Small intestine (tissue), 7 donors: ENCODE measurements at regions not wholly inside any gene's neighbourhood (a gene's known extent, or its start where the extent isn't known, plus 50 kb on each side); places are given as distances from the start of the nearest gene placed in this dataset.

ENCODE experiments used
- DNase-seq, 2 donors: peaks; one replicate each; pipeline versions ENCODE4 v3.0.0 to v3.0.0-alpha.2; 2013
- FAIRE-seq: peaks from 2 replicates; lab custom pipeline; 2012; peaks lifted over from hg19 to GRCh38; lab: Jason Lieb, UNC
- H3K27ac ChIP-seq, 3 donors: one replicate each; pipeline ENCODE4 v1.5.1; 2013; ENCODE audit warnings: low read length in 2 of 3, mild to moderate bottlenecking in 2 of 3, control low read depth in 1 of 3, inconsistent platforms in 1 of 3, low read depth in 1 of 3, moderate library complexity in 1 of 3
- H3K27me3 ChIP-seq, 3 donors: one replicate each; pipeline ENCODE4 v1.6.1; 2013; ENCODE audit warnings: low read length in 3 of 3, inconsistent platforms in 1 of 3; ENCODE audit not compliant: control insufficient read depth in 3 of 3, insufficient read depth in 3 of 3
- H3K36me3 ChIP-seq, 3 donors: one replicate each; pipeline ENCODE4 v1.6.1; 2013; ENCODE audit warnings: low read length in 3 of 3, inconsistent platforms in 1 of 3, low read depth in 1 of 3, mild to moderate bottlenecking in 1 of 3, moderate library complexity in 1 of 3; ENCODE audit not compliant: control insufficient read depth in 3 of 3, insufficient read depth in 2 of 3
- H3K4me1 ChIP-seq, 3 donors: one replicate each; pipeline ENCODE4 v1.6.1; 2013; ENCODE audit warnings: low read length in 2 of 3, inconsistent platforms in 1 of 3, low read depth in 1 of 3, mild to moderate bottlenecking in 1 of 3, moderate library complexity in 1 of 3; ENCODE audit not compliant: control insufficient read depth in 3 of 3, insufficient read depth in 2 of 3
- H3K4me3 ChIP-seq, 3 donors: one replicate each; pipeline ENCODE4 v1.5.1; 2013; ENCODE audit warnings: low read length in 3 of 3, control low read depth in 1 of 3, inconsistent platforms in 1 of 3, low read depth in 1 of 3, mild to moderate bottlenecking in 1 of 3, moderate library complexity in 1 of 3
- H3K9me3 ChIP-seq, 2 donors: one replicate each; pipeline ENCODE4 v1.6.1; 2013; ENCODE audit warnings: low read depth in 1 of 2, low read length in 1 of 2; ENCODE audit not compliant: control insufficient read depth in 2 of 2, insufficient read depth in 1 of 2
- WGBS, 3 donors: extraction: QIAGEN DNeasy Blood & Tissue Kit; methylation state at CpG; one replicate each; pipeline ENCODE4 v1.1.7; 2013; 5-methylcytosine and 5-hydroxymethylcytosine counted together
- donor health status: healthy with polysubstance abuse.
- donor health status: control.
- donor health status: control.
- donor health status: Bipolar disorder and iron deficiency.
- donor health status: healthy.

- no peak for DNase-seq
- Histone ChIP-seq H3K9me3 (no peaks in the 10 kb centered on the region), H3K4me3 (no peak overlapping the region), H3K27me3 (peaks cover 0 to 2% (median 0%) of the 10 kb centered on the region in 3 donors), H3K27ac (no peak overlapping the region), H3K36me3 (no peaks in the 10 kb centered on the region), H3K4me1 (no peaks in the 10 kb centered on the region)
- FAIRE-seq: no peak
- 57 to 64% (median 61%) methylated on average over 8 of the region's 8 CpGs for WGBS, 3 donors
These were observed 207.1 kb downstream of the NFATC2 start for GRCh38 chr20:51335329-51335841.

DNA sequence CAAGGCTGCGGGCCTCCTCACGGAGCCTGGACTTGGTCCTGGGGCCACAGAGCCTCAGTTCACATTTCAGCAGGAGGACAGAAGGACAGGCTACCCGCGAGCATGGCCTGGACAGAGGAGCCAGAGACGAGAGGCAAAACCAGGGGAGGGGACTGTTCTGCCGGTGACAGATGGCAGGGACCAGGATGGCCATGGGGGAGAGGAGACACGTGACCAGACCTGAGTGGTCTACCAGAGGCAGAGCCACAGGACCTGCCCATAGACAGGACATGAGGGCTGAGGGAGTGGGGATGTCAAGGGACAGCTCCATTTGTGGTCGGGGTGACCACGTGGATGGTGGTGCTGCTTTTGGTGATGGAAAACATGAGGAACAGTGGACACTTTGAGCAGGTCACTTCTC is 207.9 kb downstream of the NFATC2 start:
- 81 to 88% (median 87%) methylated on average over 9 of the region's 9 CpGs for WGBS, 3 donors
- no peaks in the 10 kb centered on the region for H3K36me3 ChIP-seq
- H3K9me3 ChIP-seq: no peaks in the 10 kb centered on the region
- H3K27me3 ChIP-seq: peaks cover 0 to 2% (median 0%) of the 10 kb centered on the region in 3 donors
- FAIRE-seq: no peak
- H3K4me3 ChIP-seq: no peak overlapping the region
- no peaks in the 10 kb centered on the region for H3K4me1 ChIP-seq
- no peak for DNase-seq
- no peak overlapping the region for H3K27ac ChIP-seq

DNA sequence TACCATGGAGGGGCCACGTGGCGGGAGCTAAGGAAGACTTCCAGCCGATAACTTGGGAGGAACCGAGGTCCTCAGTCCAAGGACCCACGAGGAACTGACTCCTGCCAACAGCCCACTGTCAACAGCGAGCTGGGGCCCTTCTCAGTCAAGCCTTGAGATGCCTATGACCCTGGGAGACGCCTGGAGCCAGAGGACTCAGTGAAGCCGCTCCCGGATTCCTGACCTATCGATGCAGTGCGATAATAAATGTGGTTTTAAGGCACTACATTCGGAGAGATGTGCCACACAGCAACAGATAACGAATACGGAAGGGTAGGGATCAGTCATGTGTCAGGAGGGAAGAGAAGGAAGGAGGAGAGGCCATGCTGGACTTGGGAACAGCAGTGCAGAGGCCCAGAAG is 208.5 kb downstream of the NFATC2 start:
- H3K9me3 ChIP-seq: no peaks in the 10 kb centered on the region
- H3K27ac ChIP-seq: no peak overlapping the region
- DNase-seq (no peak), FAIRE-seq (no peak)
- H3K4me1 ChIP-seq: no peaks in the 10 kb centered on the region
- WGBS, 3 donors: 86 to 90% (median 86%) methylated on average over 14 of the region's 14 CpGs
- H3K4me3 ChIP-seq: no peak overlapping the region
- H3K27me3 ChIP-seq: peaks cover 0 to 2% (median 0%) of the 10 kb centered on the region in 3 donors
- H3K36me3 ChIP-seq: no peaks in the 10 kb centered on the region

- DNase-seq: no peak
- Histone ChIP-seq H3K27me3 (peaks cover 0 to 2% (median 0%) of the 10 kb centered on the region in 3 donors), H3K27ac (no peak overlapping the region), H3K4me3 (no peak overlapping the region), H3K9me3 (no peaks in the 10 kb centered on the region), H3K4me1 (no peaks in the 10 kb centered on the region), H3K36me3 (no peaks in the 10 kb centered on the region)
- FAIRE-seq: no peak
- 74 to 81% (median 77%) methylated on average over 3 of the region's 3 CpGs for WGBS, 3 donors
These were observed 209.1 kb downstream of the NFATC2 start for GRCh38 chr20:51333446-51333845.

- Histone ChIP-seq H3K27ac (no peak overlapping the region), H3K9me3 (no peaks in the 10 kb centered on the region), H3K4me1 (no peaks in the 10 kb centered on the region), H3K36me3 (no peaks in the 10 kb centered on the region), H3K4me3 (no peak overlapping the region), H3K27me3 (no peaks in the 10 kb centered on the region)
- no peak for FAIRE-seq
- WGBS, 3 donors: 89 to 91% (median 91%) methylated on average over 19 of the region's 19 CpGs
- DNase-seq: no peak
These were observed 211.0 kb downstream of the NFATC2 start for GRCh38 chr20:51331481-51331880.

DNA sequence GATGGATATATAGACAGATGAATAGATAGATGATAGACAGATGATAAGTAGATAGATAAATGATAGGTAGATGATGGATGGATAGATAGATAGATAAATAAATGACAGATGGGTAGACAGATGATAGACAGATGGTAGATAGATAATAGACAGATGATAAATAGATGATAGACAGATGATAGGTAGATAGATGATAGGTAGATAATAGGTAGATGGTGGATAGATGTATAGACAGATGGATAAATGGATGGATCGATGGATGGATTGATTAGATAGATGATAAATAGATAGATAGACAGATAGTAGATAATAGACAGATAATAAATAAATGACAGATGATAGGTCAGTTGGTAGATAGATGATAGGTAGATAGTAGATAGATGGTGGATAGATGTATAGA is 212.7 kb downstream of the NFATC2 start:
- H3K9me3 ChIP-seq: peaks cover 0 to 4% of the 10 kb centered on the region in 2 donors
- WGBS, 3 donors: 79 to 100% (median 93%) methylated on average over 1 of the region's 1 CpG
- H3K36me3 ChIP-seq: no peaks in the 10 kb centered on the region
- FAIRE-seq (no peak), DNase-seq (no peak)
- H3K27ac ChIP-seq: no peak overlapping the region
- no peak overlapping the region for H3K4me3 ChIP-seq
- H3K27me3 ChIP-seq: peaks cover 0 to 3% (median 0%) of the 10 kb centered on the region in 3 donors
- H3K4me1 ChIP-seq: no peaks in the 10 kb centered on the region

- no peaks in the 10 kb centered on the region for H3K36me3 ChIP-seq
- H3K27me3 ChIP-seq: peaks cover 0 to 3% (median 0%) of the 10 kb centered on the region in 3 donors
- no peak overlapping the region for H3K27ac ChIP-seq
- no peak for DNase-seq
- H3K4me3 ChIP-seq: no peak overlapping the region
- H3K4me1 ChIP-seq: no peaks in the 10 kb centered on the region
- WGBS, 3 donors: 70 to 83% (median 77%) methylated on average over 17 of the region's 17 CpGs
- FAIRE-seq: no peak
- H3K9me3 ChIP-seq: peaks cover 0 to 4% of the 10 kb centered on the region in 2 donors
These were observed 215.2 kb downstream of the NFATC2 start for GRCh38 chr20:51327251-51327841.

GRCh38 chr20:51326201-51326819 is 216.2 kb downstream of the NFATC2 start:
- 48 to 52% (median 51%) methylated on average over 4 of the region's 4 CpGs for WGBS, 3 donors
- Histone ChIP-seq H3K9me3 (peaks cover 0 to 4% of the 10 kb centered on the region in 2 donors), H3K36me3 (no peaks in the 10 kb centered on the region), H3K4me1 (no peaks in the 10 kb centered on the region), H3K4me3 (no peak overlapping the region), H3K27ac (no peak overlapping the region), H3K27me3 (peaks cover 0 to 3% (median 0%) of the 10 kb centered on the region in 3 donors)
- DNase-seq: peak; percentile 60 to 78
- no peak for FAIRE-seq
